ENCODE measurements at regions not wholly inside any gene's neighbourhood (a gene's known extent, or its start where the extent isn't known, plus 50 kb on each side); places are given as distances from the start of the nearest gene placed in this dataset.

DNA sequence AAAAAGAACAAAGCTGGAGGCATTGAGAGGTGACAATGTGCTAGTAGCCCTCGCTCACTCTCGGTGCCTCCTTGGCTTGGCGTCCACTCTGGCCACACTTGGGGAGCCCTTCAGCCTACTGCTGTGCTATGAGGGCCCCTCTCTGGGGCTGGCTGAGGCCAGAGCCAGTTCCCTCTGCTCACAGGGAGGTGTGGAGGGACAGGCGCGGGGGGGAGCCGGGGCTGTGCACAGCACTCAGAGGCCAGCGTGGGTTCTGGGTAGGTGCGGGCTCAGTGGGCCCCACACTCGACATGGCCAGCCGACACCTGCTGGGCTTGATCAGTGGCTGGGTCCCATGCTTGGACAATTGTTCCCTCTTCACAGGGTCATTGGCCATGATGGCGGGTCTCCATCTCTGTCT, 202.5 kb upstream of the GRAMD2B start:
- TF ChIP-seq, protein P1, sequence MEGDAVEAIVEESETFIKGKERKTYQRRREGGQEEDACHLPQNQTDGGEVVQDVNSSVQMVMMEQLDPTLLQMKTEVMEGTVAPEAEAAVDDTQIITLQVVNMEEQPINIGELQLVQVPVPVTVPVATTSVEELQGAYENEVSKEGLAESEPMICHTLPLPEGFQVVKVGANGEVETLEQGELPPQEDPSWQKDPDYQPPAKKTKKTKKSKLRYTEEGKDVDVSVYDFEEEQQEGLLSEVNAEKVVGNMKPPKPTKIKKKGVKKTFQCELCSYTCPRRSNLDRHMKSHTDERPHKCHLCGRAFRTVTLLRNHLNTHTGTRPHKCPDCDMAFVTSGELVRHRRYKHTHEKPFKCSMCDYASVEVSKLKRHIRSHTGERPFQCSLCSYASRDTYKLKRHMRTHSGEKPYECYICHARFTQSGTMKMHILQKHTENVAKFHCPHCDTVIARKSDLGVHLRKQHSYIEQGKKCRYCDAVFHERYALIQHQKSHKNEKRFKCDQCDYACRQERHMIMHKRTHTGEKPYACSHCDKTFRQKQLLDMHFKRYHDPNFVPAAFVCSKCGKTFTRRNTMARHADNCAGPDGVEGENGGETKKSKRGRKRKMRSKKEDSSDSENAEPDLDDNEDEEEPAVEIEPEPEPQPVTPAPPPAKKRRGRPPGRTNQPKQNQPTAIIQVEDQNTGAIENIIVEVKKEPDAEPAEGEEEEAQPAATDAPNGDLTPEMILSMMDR (IDR thresholded peaks at IDR 0.05), result no peak
- H3K36me3 Mint-ChIP-seq (ENCODE audit: low read depth), result no peaks in the 10 kb centered on the region
- Histone ChIP-seq H3K4me3 (ENCODE audit: low read length) (no peak overlapping the region), H3K4me1 (ENCODE audit: insufficient read depth, low read length) (no peaks in the 10 kb centered on the region), H3K27ac (ENCODE audit: low read depth in 1 of 2, low read length in 2 of 2) (no peak overlapping the region), H3K36me3 (ENCODE audit: insufficient read depth, low read length) (no peaks in the 10 kb centered on the region), H3K27me3 (ENCODE audit: control insufficient read depth in 1 of 2, insufficient read depth in 2 of 2, low read length in 2 of 2) (no peaks in the 10 kb centered on the region), H3K9me3 (ENCODE audit: control insufficient read depth in 1 of 2, insufficient read depth in 1 of 2, low read length in 2 of 2) (peaks cover 0 to 7% of the 10 kb centered on the region in 2 experiments)
- ATAC-seq (ENCODE audit: poor library complexity) (no peak), DNase-seq (no peak)
- intact Hi-C loops (cut with DNase I, micrococcal nuclease), result no loop called here
- CTCF ChIA-PET, result no interaction called here
- H3K4me3 Mint-ChIP-seq, result no peak overlapping the region
- POLR2A ChIA-PET, result no interaction called here
- H3K9me3 Mint-ChIP-seq, result peaks cover 18% of the 10 kb centered on the region
- H3K4me1 Mint-ChIP-seq (ENCODE audit: low read depth), result no peaks in the 10 kb centered on the region
- H3K27ac Mint-ChIP-seq, result no peak overlapping the region
- H3K27me3 Mint-ChIP-seq, result no peaks in the 10 kb centered on the region

DNA sequence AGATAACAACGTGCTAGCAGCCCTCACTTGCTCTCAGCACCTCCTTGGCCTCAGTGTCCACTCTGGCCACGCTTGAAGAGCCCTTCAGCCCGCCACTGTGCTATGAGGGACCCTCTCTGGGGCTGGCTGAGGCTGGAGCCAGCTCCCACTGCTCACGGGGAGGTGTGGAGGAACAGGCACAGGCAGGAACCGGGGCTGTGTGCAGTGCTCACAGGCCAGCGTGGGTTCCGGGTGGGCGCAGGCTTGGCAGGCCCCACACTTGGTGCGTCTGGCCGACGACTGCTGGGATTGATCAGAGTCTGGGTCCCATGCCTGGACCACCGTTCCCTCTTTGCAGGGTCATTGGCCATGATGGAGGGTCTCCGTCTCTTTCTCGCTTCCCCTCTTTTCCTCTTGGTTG, 194.3 kb upstream of the GRAMD2B start:
- Histone ChIP-seq H3K4me3 (ENCODE audit: low read length) (no peak overlapping the region), H3K9me3 (ENCODE audit: control insufficient read depth in 1 of 2, insufficient read depth in 1 of 2, low read length in 2 of 2) (peaks cover 0 to 8% of the 10 kb centered on the region in 2 experiments), H3K27me3 (ENCODE audit: control insufficient read depth in 1 of 2, insufficient read depth in 2 of 2, low read length in 2 of 2) (no peaks in the 10 kb centered on the region), H3K36me3 (ENCODE audit: insufficient read depth, low read length) (no peaks in the 10 kb centered on the region), H3K4me1 (ENCODE audit: insufficient read depth, low read length) (no peaks in the 10 kb centered on the region), H3K27ac (ENCODE audit: low read depth in 1 of 2, low read length in 2 of 2) (no peak overlapping the region)
- H3K4me3 Mint-ChIP-seq, result no peak overlapping the region
- no peaks in the 10 kb centered on the region for H3K27me3 Mint-ChIP-seq
- TF ChIP-seq, protein P1 (IDR thresholded peaks at IDR 0.05), result no peak
- DNase-seq, result no peak
- H3K27ac Mint-ChIP-seq, result no peak overlapping the region
- H3K9me3 Mint-ChIP-seq, result peaks cover 10% of the 10 kb centered on the region
- intact Hi-C loops (cut with DNase I, micrococcal nuclease), result no loop called here
- no peaks in the 10 kb centered on the region for H3K36me3 Mint-ChIP-seq (ENCODE audit: low read depth)
- ATAC-seq (ENCODE audit: poor library complexity), result no peak
- ChIA-PET CTCF (no interaction called here), POLR2A (no interaction called here)
- H3K4me1 Mint-ChIP-seq (ENCODE audit: low read depth), result no peaks in the 10 kb centered on the region

DNA sequence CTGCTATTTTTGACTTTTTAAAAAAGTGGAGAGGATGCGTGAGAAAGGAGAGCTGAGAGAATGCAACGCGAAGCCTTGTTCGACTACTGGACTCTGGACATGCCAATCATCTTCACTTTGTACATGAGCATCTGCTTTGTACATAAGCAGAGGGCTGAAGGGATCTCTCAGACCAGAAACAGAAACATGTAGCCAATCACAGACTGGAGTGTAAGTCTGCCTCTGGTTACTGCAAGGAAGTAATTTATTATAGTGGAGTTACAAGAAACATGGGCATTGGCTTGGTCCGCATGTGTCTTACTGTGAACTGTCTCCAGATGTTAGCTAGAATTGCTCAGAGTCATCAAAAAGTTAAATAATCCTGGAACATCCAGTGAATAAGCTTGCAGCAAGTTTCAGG, 190.0 kb upstream of the GRAMD2B start:
- intact Hi-C loops (cut with DNase I, micrococcal nuclease), result no loop called here
- no peaks in the 10 kb centered on the region for H3K36me3 Mint-ChIP-seq (ENCODE audit: low read depth)
- no peak overlapping the region for H3K27ac Mint-ChIP-seq
- Histone ChIP-seq H3K4me3 (ENCODE audit: low read length) (no peak overlapping the region), H3K36me3 (ENCODE audit: insufficient read depth, low read length) (no peaks in the 10 kb centered on the region), H3K27me3 (ENCODE audit: control insufficient read depth in 1 of 2, insufficient read depth in 2 of 2, low read length in 2 of 2) (no peaks in the 10 kb centered on the region), H3K9me3 (ENCODE audit: control insufficient read depth in 1 of 2, insufficient read depth in 1 of 2, low read length in 2 of 2) (peaks cover 0 to 8% of the 10 kb centered on the region in 2 experiments), H3K27ac (ENCODE audit: low read depth in 1 of 2, low read length in 2 of 2) (no peak overlapping the region), H3K4me1 (ENCODE audit: insufficient read depth, low read length) (no peaks in the 10 kb centered on the region)
- H3K4me3 Mint-ChIP-seq, result no peak overlapping the region
- no peaks in the 10 kb centered on the region for H3K4me1 Mint-ChIP-seq (ENCODE audit: low read depth)
- H3K9me3 Mint-ChIP-seq, result peaks cover 5% of the 10 kb centered on the region
- TF ChIP-seq, protein P1 (IDR thresholded peaks at IDR 0.05), result no peak
- ChIA-PET CTCF (no interaction called here), POLR2A (no interaction called here)
- DNase-seq, result no peak
- H3K27me3 Mint-ChIP-seq, result no peaks in the 10 kb centered on the region
- ATAC-seq (ENCODE audit: poor library complexity), result no peak

Measured in CD4-positive, alpha-beta T cell (primary cell).